Central memory CD4-positive, alpha-beta T cell (primary cell): ENCODE measurements at regions not wholly inside any gene's neighbourhood (a gene's known extent, or its start where the extent isn't known, plus 50 kb on each side); places are given as distances from the start of the nearest gene placed in this dataset.
"Not testable (repeated sequence)": the region's sequence is repeated elsewhere in the genome, so short reads cannot be mapped to it uniquely, and the experiment has no call there.

Source experiments
- DNase-seq: peaks from one replicate; pipeline ENCODE4 v3.0.0; 2022

DNA sequence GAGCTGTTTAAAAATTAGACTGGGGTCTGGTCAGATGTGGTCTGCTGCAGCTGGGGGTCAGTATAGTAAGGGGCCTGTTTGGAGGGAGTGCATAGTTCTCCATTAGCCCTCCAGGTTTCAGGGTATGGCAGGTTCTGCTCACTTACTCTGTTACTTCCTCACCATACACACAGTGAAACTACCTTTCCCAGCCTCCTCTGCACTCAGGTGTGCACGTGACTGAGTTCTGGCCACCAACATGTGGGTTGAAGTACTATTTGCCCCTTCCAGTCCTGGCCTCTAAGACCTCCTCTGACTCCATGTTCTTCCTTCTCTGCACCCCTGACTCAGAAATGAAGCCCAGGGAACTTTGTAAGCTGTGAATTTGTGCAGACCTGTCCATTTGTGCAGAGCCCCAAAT lies 190.5 kb upstream of the CLINT1 start:
- DNase-seq = no peak

DNA sequence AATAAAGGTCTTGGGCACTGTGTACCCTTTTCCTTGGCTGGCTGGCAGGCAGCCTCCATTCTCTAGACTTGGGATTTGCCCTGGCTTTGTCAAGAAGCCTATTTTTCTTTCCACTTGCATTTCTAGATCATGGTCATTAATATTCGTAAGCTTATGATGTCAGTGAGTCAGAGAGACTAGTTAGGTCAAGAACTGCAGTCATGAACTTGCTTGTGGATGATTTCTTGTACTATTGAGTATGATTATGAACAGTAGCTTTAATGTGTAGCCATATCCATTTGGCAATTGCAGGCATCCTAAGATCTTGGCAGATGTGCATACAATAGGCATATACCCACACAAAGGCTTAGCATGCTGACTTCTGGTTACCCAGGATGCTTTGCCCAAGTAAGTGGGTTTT lies 186.8 kb upstream of the CLINT1 start:
- DNase-seq = no peak

DNA sequence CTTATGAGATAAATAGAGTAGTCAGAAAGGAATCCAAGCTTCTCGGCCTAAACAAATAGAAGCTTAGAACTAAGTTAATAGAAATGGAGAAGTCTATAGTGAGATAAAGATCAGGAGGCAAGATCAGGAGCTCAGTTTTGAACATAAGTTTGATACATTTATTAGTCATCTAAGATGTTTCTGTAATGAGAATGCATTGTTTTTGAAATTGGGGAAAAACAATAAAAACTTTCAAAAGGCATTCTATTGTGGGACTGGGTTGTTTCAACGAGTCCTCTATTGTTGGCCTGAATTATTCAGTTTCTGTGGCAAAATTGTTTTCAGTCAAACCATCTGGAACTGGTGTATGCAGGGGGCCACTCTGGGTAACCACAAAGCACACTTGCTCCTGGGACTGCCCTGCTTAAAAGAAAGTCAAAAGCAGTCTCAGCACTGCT lies 181.0 kb upstream of the CLINT1 start:
- DNase-seq = no peak

DNA sequence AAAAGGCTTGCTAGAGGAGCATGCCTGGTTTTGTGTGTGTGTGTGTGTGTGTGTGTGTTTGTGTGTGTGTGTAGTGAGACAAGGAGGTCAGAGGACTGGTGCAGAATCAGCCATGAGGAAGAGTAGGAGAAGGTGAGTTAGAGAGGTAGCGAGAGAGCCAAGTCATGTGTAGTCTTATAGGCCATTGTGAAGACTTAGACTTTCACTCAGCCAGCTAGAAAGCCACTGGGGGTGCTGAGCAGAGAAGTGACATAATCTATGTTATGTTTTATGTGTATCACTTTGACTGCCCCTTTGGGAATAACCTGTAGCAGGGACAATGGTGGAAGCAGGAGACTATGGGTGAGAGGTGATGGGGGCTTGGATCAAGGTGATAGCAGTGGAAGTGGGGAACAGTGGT lies 180.5 kb upstream of the CLINT1 start:
- no peak for DNase-seq

DNA sequence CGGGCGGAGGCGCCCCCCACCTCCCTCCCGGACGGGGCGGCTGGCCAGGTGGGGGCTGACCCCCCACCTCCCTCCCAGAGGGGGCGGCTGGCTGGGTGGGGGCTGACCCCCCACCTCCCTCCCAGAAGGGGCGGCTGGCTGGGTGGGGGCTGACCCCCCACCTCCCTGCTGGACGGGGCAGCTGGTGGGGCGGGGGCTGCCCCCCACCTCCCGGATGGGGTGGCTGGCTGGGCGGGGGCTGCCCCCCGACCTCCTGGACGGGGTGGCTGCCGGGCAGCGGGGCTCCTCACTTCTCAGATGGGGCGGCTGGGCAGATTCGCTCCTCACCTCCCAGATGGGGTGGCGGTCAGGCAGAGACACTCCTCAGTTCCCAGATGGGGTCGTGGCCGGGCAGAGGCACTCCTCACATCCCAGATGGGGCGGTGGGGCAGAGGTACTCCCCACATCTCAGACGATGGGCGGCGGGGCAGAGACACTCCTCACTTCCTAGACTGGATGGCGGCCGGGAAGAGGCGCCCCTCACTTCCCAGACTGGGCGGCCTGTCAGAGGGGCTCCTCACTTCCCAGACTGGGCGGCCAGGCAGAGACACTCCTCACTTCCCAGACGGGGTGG lies 178.1 kb upstream of the CLINT1 start:
- not testable (repeated sequence) for DNase-seq

DNA sequence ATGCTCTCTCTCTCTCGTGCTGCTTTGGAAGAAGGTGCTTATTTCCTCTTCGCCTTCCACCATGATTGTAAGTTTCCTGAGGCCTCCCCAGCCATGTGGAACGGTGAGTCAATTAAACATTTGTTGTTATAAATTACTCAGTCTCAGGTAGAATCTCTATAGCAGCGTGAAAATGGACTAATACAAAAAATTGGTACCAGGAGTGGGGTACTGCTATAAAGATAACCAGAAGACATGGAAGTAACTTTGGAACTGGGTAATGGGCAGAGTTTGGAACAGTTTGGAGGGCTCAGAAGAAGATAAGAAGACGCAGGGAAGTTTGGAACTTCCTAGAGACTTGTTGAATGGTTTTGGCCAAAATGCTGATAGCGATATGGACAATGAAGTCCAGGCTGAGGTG lies 175.6 kb upstream of the CLINT1 start:
- DNase-seq = not testable (repeated sequence)

DNA sequence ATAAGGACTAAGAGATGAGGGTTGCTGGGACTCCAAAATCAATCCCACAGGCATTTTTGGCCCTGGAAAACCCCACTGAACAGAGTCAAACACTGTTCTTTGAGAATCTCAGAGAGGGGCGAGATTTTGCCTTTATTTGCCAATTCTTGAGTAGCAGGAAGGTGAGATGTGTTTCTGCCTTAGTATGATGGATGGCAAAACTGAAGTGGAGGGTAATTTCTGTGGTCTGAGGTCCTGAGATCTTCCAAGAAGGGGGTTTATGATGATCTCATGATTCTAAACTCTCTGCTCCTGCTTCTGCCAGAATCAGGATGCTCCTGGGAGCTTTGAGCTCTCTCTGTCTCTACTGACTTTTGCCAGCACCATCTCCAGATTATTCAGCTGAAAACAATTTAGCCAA lies 174.8 kb upstream of the CLINT1 start:
- DNase-seq = no peak

DNA sequence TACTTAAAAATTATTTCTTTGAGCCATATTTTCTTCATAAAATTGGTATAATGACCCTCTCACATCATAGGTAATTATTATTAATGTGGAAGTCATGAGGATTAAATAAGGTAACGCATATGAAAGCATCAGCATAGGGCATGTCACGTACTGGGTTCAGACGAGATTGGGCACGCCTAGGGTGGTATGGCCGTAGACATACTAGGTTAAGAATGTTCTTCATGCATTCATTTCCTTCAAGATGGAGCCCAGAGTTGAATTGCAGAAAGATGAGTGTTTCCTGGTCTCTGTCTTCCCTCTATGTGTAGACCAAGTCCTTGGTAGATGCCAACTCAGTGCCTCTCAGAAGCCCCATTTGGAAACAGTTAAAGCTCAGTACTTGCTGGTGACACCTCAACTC lies 174.1 kb upstream of the CLINT1 start:
- no peak for DNase-seq

DNA sequence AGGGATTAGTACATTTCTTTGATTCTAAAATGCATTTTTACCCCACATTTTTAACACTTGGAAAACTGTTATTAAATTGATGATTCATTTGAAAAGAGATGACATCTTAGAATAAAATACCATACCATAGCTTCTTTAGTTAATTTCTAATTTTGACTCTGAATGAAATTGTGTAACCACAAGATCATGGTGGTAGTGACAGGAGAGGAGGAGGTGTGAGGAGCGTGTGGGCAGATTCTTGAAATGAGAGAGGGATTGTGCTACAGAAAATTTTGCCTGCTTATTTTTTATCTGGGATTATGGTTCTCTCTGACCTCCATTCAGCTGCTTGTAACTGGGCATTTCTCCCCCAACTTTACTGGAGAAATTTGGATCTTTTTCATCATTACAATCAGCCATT lies 173.3 kb upstream of the CLINT1 start:
- no peak for DNase-seq

DNA sequence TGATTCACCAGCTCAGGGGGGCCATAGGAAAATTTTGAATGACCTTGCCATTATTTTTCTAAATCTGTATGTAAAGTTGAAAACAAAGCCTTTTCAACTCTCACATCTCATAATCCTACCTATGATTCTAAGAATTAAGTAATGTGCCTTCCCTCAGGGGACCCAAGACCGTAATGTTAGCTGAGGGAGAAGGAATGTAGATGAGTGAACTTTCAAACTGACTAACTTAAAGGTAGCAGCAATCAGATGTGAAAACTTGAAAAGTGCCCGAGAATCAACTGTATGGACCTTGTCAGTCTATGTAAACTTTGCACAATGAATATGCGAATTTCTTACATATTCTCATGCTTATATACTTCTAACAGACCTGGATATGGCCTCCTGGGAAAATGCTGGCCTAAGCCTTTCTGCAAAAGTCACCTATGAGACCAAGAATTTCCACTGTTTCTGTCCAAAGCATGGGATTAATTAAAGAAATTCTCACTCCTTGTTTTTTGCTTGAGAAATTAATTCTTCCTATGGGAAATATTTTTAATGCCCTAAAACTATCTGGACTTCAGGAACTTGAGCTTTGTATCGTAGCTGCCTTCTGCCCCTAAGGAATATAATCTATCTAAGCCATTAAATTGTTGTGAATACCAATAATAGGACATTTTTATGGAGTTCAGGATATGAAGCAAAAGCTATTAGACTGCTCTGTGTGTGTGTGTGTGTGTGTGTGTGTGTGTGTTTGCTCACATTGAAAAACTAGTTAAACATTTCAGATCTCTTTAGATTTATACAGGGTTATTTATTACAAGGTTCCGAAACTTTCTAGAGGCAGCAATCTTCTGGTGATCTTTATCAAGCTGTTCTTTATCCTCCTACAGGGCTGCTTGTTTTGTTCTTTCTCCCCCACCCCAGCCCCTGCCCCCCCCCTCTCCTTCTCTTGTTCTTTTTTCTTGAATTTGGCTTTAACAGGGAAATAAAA lies 169.1 kb upstream of the CLINT1 start:
- DNase-seq = no peak

DNA sequence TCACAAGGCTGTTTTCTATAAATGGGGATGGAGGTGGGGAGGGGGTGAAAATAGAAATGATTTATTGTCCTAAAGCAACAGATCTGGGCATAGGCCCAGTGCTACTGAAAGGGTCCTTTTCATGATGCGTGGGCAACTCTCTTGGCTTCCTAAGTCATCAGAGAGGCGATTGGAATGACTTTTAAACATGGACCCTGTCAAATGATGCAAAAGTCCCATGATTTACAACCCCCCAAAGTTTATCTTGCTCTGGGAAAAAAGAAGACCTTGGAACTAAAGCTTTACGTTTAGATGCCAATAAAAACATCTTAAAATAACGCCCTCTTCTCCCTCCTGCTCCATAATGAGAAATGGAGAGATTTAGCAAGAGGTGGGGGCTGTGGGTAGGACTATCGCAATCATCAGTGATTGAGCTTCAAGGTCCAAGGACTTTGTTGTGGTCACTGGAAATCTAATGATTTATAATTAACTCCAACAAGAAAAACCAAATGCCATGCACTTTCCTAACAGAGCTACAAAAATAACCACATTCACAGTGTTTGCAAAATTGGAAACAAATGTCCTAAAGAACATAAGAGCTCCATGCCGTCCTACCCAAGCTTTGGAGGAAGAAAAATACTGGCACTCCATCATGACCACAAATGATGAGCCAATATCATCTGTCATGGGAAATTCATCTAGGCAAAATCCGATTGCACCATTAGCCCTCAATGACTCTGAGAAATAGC lies 167.5 kb upstream of the CLINT1 start:
- DNase-seq = no peak

DNA sequence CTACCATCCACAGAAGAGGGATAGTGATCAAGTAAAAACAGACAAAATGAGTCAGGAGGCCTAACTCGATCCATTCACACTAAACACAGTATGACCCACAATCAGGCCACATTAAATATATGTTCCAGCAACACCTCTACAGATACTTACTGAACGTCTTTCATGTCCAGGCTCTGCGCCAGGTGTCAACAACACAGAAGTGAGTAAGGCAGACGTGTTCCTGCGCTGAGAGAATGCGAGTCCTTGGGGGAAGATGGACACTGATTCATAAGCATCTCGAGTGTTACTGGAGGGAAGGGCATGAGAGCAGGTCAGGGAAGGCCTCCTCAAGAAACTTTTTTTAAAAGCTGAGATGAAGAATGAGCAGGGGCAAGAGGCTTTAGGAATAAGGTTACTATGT lies 164.3 kb upstream of the CLINT1 start:
- no peak for DNase-seq

DNA sequence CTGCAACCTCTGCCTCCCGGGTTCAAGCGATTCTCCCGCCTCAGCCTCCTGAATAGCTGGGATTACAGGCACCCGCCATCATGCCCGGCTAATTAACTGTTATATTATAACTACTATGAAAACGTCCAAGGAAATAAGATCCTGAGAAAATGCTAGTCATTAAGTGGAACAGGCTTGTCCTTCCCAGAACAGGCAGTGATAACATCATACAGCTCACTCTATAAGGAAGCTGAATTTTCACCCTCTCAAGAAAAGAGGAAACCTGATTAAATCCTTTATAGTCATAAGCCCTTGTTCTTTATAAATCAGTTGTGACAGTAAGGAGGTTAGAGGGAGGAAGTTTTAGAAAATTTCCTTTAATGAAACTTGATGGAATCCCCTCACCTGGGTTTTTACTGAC lies 163.9 kb upstream of the CLINT1 start:
- DNase-seq = no peak

DNA sequence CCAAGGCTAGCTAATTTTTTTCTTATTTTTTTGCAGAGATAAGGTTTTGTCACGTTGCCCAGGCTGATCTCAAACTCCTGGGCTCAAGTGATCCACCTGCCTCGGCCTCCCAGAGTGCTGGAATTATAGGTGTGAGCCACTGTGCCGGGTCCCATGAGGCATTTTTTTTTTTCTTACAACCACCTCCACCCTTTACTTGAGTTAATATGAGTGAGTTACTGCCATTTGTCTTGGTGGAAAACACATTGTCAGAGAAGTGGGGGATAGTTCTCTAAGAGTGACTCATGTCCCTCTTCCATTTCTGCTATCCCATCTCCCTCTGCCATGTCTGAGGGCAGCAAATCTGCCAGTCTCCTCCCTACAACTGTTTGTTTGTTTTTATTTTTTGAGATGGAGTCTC lies 163.4 kb upstream of the CLINT1 start:
- no peak for DNase-seq

DNA sequence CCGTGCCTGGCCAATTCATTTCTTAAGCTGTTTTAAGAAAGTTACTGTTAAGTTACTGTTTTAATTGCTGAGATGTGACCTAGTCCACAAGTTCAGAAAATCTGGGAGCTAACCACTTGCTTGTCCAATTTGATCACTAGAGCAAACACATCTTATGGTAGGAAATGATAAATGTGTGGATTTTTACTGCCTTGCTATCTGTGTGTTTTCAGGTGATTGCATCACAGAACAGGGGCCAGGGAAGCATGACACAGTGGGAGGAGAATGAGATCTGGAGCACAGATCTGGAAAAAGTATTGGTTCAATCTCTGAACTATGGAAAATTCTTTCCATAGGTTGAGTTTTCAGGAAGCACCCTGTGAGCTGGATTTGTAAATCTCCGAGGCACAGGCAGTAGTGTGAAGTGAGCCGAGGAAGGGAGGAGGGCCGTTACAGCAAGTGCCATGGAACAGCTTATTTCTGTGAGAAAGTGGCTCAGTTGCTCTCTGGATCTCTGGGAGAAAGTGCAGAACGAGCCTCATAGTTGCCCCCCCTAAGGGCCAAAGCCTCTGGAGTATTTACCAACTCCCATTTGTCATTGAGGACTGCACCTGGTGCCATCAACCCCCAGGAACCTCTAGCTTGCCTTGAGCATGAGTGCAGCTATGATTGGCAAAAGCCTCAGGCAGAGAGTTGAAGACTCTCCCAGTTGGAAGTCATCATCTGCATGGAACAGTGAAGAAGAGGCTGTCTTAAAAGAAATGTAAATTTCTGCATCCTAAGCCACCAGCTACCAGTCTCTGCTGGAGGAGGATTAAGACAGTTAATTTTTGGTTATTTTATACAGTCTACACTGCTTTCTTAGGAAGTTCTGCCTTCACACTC lies 161.8 kb upstream of the CLINT1 start:
- no peak for DNase-seq

DNA sequence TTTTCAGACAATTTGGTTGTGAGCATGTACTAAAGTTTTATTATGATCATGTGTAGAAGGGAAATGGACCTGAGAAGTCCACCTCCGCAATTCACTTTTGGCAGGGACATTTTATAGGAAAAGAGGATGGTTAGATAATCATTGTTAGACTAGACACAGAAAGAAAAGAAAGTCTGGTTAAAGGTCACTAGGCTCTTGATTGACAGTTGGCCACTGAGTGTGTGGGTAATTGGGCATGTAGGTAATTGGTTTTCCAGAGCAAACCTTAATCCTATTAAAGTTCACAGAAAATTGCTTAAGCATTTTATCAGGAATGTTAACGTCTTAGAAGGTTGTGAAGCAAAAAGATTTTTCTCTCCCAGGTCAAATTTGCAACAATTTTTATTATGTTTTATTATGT lies 158.5 kb upstream of the CLINT1 start:
- DNase-seq = no peak

DNA sequence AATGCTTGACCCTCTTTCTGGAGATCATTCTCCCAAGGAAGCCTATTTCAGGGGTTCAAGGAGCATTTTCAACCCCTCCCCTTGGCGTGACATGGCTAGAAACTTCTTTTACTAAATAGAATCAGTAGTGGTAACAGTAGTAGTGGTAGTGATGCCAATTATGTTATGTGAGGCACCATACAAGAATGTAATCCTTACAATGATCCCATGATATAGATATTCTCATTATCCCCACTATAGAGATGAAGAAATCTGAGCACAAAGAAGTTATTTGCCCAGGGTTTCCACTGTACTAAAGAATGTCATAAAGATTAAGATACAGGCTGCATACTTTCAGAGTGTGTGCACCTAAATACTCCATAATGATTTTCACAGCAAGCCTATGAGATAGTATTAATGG lies 155.4 kb upstream of the CLINT1 start:
- no peak for DNase-seq

DNA sequence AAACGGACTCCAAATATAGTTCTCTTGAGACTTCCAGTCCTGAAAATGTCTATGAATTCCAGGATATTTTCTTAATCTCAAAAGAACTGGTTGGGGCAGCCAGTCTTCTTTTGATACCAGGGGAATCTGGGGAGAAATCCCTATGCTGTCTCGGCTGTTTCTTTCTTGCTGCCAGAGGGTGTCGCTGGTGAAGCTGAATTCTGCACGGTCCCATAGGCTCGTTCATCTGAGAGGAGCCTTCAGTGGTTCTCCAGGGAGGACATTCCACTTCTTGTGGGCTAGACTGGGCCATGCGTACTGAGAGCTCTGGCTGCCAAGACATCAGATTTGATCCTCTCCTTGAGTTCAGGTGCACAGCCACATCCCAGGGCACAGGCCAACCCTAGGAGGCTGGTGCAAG lies 155.0 kb upstream of the CLINT1 start:
- DNase-seq = no peak

DNA sequence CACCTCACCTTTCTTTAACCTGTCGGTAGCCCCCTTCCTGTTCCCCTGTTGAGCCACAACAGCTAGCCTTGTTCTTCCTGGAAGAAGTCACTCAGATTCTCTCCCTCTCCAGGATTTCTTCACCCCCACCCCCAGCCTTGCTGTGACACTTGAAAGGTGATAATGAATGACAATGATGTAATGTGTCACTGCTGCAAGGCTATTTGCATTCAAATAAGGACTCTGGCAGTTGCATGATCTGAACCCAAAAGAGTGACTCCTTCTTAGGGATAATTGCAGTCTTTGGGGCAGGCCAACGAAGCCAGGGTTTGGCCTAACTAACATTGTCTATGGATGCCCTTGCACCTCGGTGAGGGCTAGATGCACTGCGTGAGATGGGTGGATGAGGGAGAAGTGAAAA lies 154.4 kb upstream of the CLINT1 start:
- DNase-seq = no peak

DNA sequence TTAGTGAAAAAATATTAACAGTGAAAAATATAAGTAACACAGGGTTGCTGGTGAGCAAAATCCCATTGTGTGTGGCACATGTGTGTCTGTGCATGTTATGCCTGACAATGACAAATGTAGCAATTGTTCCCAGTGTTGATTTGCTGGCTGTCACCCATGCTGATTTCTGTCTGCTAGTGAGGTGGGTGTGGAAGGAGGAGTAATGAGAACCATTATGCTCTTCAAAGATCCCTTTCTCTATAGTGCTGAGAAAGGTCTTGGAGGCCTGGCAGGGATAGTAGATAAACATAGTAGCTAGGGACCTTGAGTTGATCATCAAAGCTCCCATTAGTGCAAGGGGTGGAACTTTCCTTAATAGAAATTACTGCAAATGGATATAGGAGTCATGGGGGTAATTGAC lies 152.5 kb upstream of the CLINT1 start:
- no peak for DNase-seq

DNA sequence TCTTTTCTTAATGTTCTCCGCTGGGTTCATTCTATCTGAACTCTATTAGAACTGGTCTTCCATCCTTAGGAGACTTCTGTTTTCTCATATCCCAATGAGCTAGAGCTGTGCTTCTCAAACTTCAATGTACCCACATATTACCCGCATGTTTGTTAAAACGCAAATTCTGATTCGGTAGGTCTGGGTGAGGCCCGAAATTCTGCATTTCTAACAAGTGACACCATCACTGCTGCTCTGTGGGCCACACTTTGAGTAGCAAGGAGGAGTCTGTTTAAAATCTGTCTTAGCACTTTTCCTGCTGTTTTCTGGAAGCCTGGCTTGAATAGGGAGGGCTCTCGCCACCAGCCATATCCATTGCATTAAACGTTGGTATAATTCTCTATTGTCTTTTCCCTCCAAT lies 151.9 kb upstream of the CLINT1 start:
- no peak for DNase-seq

DNA sequence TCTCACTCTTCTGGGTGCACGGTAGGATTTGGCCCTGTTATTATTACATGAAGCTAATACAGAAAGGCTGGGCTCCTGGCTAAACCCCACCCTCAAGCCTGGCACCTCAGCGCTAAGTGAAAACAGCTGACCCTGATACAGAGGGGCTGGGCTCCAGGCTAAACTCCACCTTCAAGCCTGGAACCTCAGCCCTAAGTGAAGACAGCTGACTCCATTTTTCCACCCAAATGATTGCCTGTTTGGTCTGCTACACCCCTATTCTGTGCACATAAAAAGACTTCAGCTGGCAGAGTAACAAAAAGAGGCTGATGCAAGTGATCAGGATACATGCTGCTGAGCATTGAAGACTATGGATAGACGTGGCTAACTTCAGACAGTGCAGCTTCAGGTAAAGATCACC lies 148.4 kb upstream of the CLINT1 start:
- no peak for DNase-seq

DNA sequence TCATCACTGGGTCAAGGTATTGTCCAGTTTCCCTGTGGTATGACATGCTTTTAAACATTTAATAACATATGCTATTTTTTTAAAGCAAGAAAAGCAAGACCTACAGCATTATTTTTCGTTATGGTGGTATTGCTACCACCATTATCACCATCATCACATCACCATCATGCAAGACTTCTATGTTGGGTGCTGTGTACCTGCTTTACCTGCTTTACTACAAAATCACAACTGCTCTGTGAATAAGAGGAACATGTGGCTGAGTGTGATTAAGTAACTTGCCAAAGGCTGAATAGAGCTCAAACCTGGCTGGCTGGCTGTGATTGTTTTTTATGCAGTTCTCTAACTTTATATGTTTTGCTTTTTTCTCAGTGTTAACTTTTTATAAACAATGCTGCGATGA lies 140.8 kb upstream of the CLINT1 start:
- no peak for DNase-seq
